HEK293 (cell line): ENCODE measurements at regions not wholly inside any gene's neighbourhood (a gene's known extent, or its start where the extent isn't known, plus 50 kb on each side); places are given as distances from the start of the nearest gene placed in this dataset.
A peak's percentile ranks its signal among the peaks of the same experiment; 100 is the strongest.

Source experiments
- CTCF ChIA-PET: fragments of 350-600 bp; formaldehyde crosslinking; extraction: SDS; loops from one replicate; lab custom pipeline; 2021; ENCODE audit warnings: antibody characterized with exemption; lab: Yijun Ruan, JAX
- POLR2A ChIA-PET: fragments of 300-600 bp; formaldehyde crosslinking; extraction: SDS; loops from one replicate; lab custom pipeline; 2020; ENCODE audit warnings: antibody characterized with exemption, inconsistent platforms; lab: Yijun Ruan, JAX
- H3K27ac ChIP-seq: fragments of 200-500 bp; sonication (Bioruptor generic); 2 replicates; pipeline ENCODE4 v1.5.1; 2014; ENCODE audit warnings: low read depth, low read length, control low read depth, inconsistent platforms; ENCODE audit errors: extremely low read depth
- H3K36me3 ChIP-seq, 2 experiments: fragments of 200-500 bp in 1 of 2; sonication (Bioruptor generic) in 1 of 2; 1 replicate in 1 of 2; 2 replicates in 1 of 2; pipeline ENCODE4 v1.5.1; 2014 to 2017; ENCODE audit warnings: inconsistent platforms in 2 of 2, low read length in 2 of 2; ENCODE audit not compliant: control insufficient read depth in 2 of 2, insufficient read depth in 1 of 2
- H3K4me1 ChIP-seq: fragments of 200-500 bp; sonication (Bioruptor generic); 2 replicates; pipeline ENCODE4 v1.5.1; 2014; ENCODE audit warnings: mild to moderate bottlenecking, low read length, inconsistent platforms; ENCODE audit not compliant: control insufficient read depth, insufficient read depth
- H3K4me3 ChIP-seq: 2 replicates; pipeline ENCODE4 v1.5.1; 2011; ENCODE audit warnings: low read depth, mild to moderate bottlenecking, control low read depth, low read length, moderate library complexity
- H3K9me3 ChIP-seq: fragments of 200-500 bp; sonication (Bioruptor generic); 2 replicates; pipeline ENCODE4 v1.5.1; 2014; ENCODE audit warnings: low read depth, low read length, inconsistent platforms; ENCODE audit not compliant: control insufficient read depth, insufficient read depth
- AEBP2 ChIP-seq: fragments of 450-650 bp; formaldehyde crosslinking; IDR thresholded peaks from 2 replicates; pipeline ENCODE4 v1.5.1; 2016; ENCODE audit warnings: missing biosample characterization, missing genetic modification characterization, borderline replicate concordance
- GLIS2 ChIP-seq: fragments of 450-650 bp; formaldehyde crosslinking; IDR thresholded peaks from 2 replicates; pipeline ENCODE4 v1.5.1; 2016; ENCODE audit warnings: missing biosample characterization, missing genetic modification characterization
- PRDM6 ChIP-seq: fragments of 450-650 bp; formaldehyde crosslinking; IDR thresholded peaks from 2 replicates; pipeline ENCODE4 v1.5.1; 2017; ENCODE audit warnings: missing biosample characterization, missing genetic modification characterization
- SP7 ChIP-seq: fragments of 450-650 bp; formaldehyde crosslinking; IDR thresholded peaks from 2 replicates; pipeline ENCODE4 v1.5.1; 2016; ENCODE audit warnings: missing biosample characterization, missing genetic modification characterization
- ZBTB20 ChIP-seq: fragments of 450-650 bp; formaldehyde crosslinking; IDR thresholded peaks from 2 replicates; pipeline ENCODE4 v1.5.1; 2016; ENCODE audit warnings: missing biosample characterization, missing genetic modification characterization
- ZBTB21 ChIP-seq: fragments of 450-650 bp; formaldehyde crosslinking; IDR thresholded peaks from 2 replicates; pipeline ENCODE4 v1.5.1; 2017; ENCODE audit warnings: missing biosample characterization, missing genetic modification characterization
- ZIC2 ChIP-seq: fragments of 450-650 bp; formaldehyde crosslinking; IDR thresholded peaks from 2 replicates; pipeline ENCODE4 v1.5.1; 2016; ENCODE audit warnings: missing biosample characterization, missing genetic modification characterization
- ZNF311 ChIP-seq: fragments of 450-650 bp; formaldehyde crosslinking; IDR thresholded peaks from 2 replicates; pipeline ENCODE4 v1.5.1; 2017; ENCODE audit warnings: missing biosample characterization, missing genetic modification characterization, borderline replicate concordance
- ZNF404 ChIP-seq: fragments of 450-650 bp; formaldehyde crosslinking; IDR thresholded peaks from 2 replicates; pipeline ENCODE4 v1.5.1; 2017; ENCODE audit warnings: missing biosample characterization, missing genetic modification characterization
- ZNF449 ChIP-seq: fragments of 450-650 bp; formaldehyde crosslinking; IDR thresholded peaks from 2 replicates; pipeline ENCODE4 v1.5.1; 2017; ENCODE audit warnings: missing biosample characterization, mild to moderate bottlenecking, missing genetic modification characterization, moderate library complexity
- ZNF518A ChIP-seq: fragments of 450-650 bp; formaldehyde crosslinking; conservative IDR thresholded peaks from 2 replicates; pipeline ENCODE4 v1.5.1; 2016; ENCODE audit warnings: low read depth, missing biosample characterization, missing genetic modification characterization
- ZNF530 ChIP-seq: fragments of 450-650 bp; formaldehyde crosslinking; IDR thresholded peaks from 2 replicates; pipeline ENCODE4 v1.5.1; 2016; ENCODE audit warnings: low read depth, missing biosample characterization, missing genetic modification characterization
- ZNF837 ChIP-seq: fragments of 450-650 bp; formaldehyde crosslinking; IDR thresholded peaks from 2 replicates; pipeline ENCODE4 v1.5.1; 2016; ENCODE audit warnings: missing biosample characterization, missing genetic modification characterization

- TF ChIP-seq PRDM6 (tag by site-specific recombination) (0 out of 2 replicates have a peak, but pooled peaks have one; percentile 51), ZBTB20 (tag by site-specific recombination) (peak; percentile 32; the same call in 1 of the 2 replicates), SP7 (tag by site-specific recombination) (peak; percentile 78), ZNF518A (peak; percentile 50; the same call in 1 of the 2 replicates), ZIC2 (tag by site-specific recombination) (peak; percentile 50; the same call in 1 of the 2 replicates)
These were observed 77.5 kb upstream of the CISTR start (continued) for GRCh38 chr12:53829130-53829819.

- no peak overlapping the region for H3K27ac ChIP-seq
- peaks cover 7% of the 10 kb centered on the region; the same call in 1 of the 2 replicates for H3K4me1 ChIP-seq
- no peaks in the 10 kb centered on the region for H3K36me3 ChIP-seq
- H3K4me3 ChIP-seq = no peak overlapping the region
- no peaks in the 10 kb centered on the region for H3K9me3 ChIP-seq
- TF ChIP-seq ZNF530 (tag by site-specific recombination) (no peak), GLIS2 (tag by site-specific recombination) (no peak), ZNF837 (no peak), AEBP2 (tag by site-specific recombination) (no peak), ZNF404 (no peak), ZBTB21 (no peak)
- ChIA-PET POLR2A (no interaction called here), CTCF (interaction anchor here (0.6 to 1.5 kb wide), 4 partner anchors 10 to 369 kb away, joined by 3 to 4 read pairs (median 3); no protein-coding TSS in a partner anchor)
These were observed 78.9 kb upstream of the CISTR start for GRCh38 chr12:53830631-53831030.

GRCh38 chr12:53836119-53836655, 84.4 kb upstream of the CISTR start:
- Histone ChIP-seq H3K4me1 (no peaks in the 10 kb centered on the region), H3K36me3 (no peaks in the 10 kb centered on the region), H3K9me3 (no peaks in the 10 kb centered on the region), H3K27ac (no peak overlapping the region), H3K4me3 (no peak overlapping the region)
- CTCF ChIA-PET = no interaction called here
- TF ChIP-seq ZNF311 (tag by site-specific recombination) (no peak), ZNF449 (peak; percentile 98)
- POLR2A ChIA-PET = no interaction called here
